HEK293T (cell line): ENCODE measurements at regions not wholly inside any gene's neighbourhood (a gene's known extent, or its start where the extent isn't known, plus 50 kb on each side); places are given as distances from the start of the nearest gene placed in this dataset.

ENCODE experiments used
- CTCF ChIA-PET: fragments of 350-600 bp; formaldehyde crosslinking; extraction: SDS; loops from one replicate; lab custom pipeline; 2021; ENCODE audit warnings: antibody characterized with exemption, inconsistent platforms; lab: Yijun Ruan, JAX
- POLR2A ChIA-PET: fragments of 350-600 bp; formaldehyde crosslinking; extraction: SDS; loops from one replicate; lab custom pipeline; 2020; ENCODE audit warnings: antibody characterized with exemption, inconsistent platforms; lab: Yijun Ruan, JAX
- DNase-seq: peaks from one replicate; pipeline ENCODE4 v3.0.0; 2012; ENCODE audit warnings: mixed read lengths; ENCODE audit errors: extremely low spot score
- ARNT ChIP-seq: fragments of 450-650 bp; IDR thresholded peaks from 2 replicates; pipeline ENCODE4 v1.6.1; 2017; ENCODE audit warnings: mild to moderate bottlenecking
- BHLHE40 ChIP-seq: fragments of 450-650 bp; IDR thresholded peaks from 2 replicates; pipeline ENCODE4 v1.6.1; 2016; ENCODE audit warnings: mild to moderate bottlenecking, moderate library complexity, borderline replicate concordance
- CTBP1 ChIP-seq: fragments of 450-650 bp; IDR thresholded peaks from 2 replicates; pipeline ENCODE4 v1.6.1; 2016; ENCODE audit warnings: borderline replicate concordance
- ELF4 ChIP-seq: fragments of 450-650 bp; IDR thresholded peaks from 2 replicates; pipeline ENCODE4 v1.6.1; 2017; ENCODE audit warnings: antibody characterized with exemption
- FOXA1 ChIP-seq: fragments of 450-650 bp; IDR thresholded peaks from 2 replicates; pipeline ENCODE4 v1.6.1; 2016; ENCODE audit warnings: mild to moderate bottlenecking
- FOXK2 ChIP-seq: fragments of 450-650 bp; IDR thresholded peaks from 2 replicates; pipeline ENCODE4 v1.6.1; 2016; ENCODE audit warnings: mild to moderate bottlenecking
- FOXM1 ChIP-seq: fragments of 450-650 bp; IDR thresholded peaks from 2 replicates; pipeline ENCODE4 v1.6.1; 2017; ENCODE audit warnings: mild to moderate bottlenecking, borderline replicate concordance
- HDGF ChIP-seq: fragments of 450-650 bp; IDR thresholded peaks from 2 replicates; pipeline ENCODE4 v1.6.1; 2017; ENCODE audit warnings: antibody characterized with exemption, borderline replicate concordance
- L3MBTL2 ChIP-seq: fragments of 450-650 bp; conservative IDR thresholded peaks from 2 replicates; pipeline ENCODE4 v1.6.1; 2016; ENCODE audit warnings: mild to moderate bottlenecking
- LEF1 ChIP-seq: fragments of 450-650 bp; IDR thresholded peaks from 2 replicates; pipeline ENCODE4 v1.6.1; 2017; ENCODE audit warnings: mild to moderate bottlenecking, borderline replicate concordance
- NFRKB ChIP-seq: fragments of 450-650 bp; IDR thresholded peaks from 2 replicates; pipeline ENCODE4 v1.6.1; 2016; ENCODE audit warnings: mild to moderate bottlenecking, moderate library complexity
- SP1 ChIP-seq: fragments of 450-650 bp; IDR thresholded peaks from 2 replicates; pipeline ENCODE4 v1.6.1; 2017
- SUZ12 ChIP-seq: fragments of 450-650 bp; IDR thresholded peaks from 2 replicates; pipeline ENCODE4 v1.6.1; 2016; ENCODE audit warnings: mild to moderate bottlenecking
- TARDBP ChIP-seq: fragments of 450-650 bp; IDR thresholded peaks from 2 replicates; pipeline ENCODE4 v1.6.1; 2016
- ZNF384 ChIP-seq: fragments of 450-650 bp; IDR thresholded peaks from 2 replicates; pipeline ENCODE4 v1.6.1; 2016
- TF ChIP-seq, protein P1 (sequence below): fragments of 450-650 bp; IDR thresholded peaks from 2 replicates; pipeline ENCODE4 v1.6.1; 2016

DNA sequence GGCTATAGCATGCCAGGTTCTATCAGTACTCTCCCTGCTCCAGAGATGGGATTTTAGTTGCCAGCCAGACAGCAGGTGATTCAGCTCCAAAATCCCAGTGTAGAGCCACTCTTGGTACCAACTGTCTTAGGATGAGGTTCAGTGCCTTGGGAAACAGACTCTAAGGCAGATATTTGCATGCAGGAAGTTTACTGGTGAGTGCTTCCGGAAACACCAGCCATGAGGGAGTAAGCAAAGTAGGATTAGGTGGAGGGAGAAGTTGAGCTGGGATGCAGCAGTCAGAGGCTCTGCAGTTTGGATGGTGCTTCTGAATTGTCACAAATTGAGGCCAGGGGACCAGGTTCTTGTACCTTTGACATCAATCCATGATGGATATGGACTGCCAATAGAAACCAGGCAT lies 207.5 kb upstream of the JUN start:
- ChIA-PET CTCF (interaction anchor here (0.6 kb wide), 1 partner anchor 64 kb away, joined by 3 read pairs; no protein-coding TSS in a partner anchor), POLR2A (no interaction called here)
- no peak for DNase-seq
- no peak for TF ChIP-seq ARNT

DNA sequence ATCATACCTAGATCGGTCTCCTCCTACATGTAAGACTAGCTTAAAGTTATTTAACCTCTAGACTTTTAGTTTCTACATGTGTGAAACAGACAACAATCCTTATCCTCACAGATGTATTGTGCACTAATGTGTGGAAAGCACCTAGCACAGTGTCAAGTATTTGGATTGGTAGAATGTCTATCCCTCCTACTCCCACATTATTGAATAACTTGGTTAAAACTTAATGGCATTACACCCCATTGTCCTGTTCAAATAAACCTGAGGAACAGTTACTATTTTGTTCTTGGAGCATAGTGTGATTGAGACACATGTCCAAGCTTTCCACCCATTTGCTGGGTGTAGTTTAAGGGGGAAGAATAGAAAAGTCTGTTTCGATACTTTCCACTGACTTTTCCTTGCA lies 208.8 kb upstream of the JUN start:
- CTCF ChIA-PET, result no interaction called here
- DNase-seq, result no peak
- no peak for TF ChIP-seq HDGF
- TF ChIP-seq, protein P1, sequence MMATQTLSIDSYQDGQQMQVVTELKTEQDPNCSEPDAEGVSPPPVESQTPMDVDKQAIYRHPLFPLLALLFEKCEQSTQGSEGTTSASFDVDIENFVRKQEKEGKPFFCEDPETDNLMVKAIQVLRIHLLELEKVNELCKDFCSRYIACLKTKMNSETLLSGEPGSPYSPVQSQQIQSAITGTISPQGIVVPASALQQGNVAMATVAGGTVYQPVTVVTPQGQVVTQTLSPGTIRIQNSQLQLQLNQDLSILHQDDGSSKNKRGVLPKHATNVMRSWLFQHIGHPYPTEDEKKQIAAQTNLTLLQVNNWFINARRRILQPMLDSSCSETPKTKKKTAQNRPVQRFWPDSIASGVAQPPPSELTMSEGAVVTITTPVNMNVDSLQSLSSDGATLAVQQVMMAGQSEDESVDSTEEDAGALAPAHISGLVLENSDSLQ, result no peak
- POLR2A ChIA-PET, result no interaction called here

DNA sequence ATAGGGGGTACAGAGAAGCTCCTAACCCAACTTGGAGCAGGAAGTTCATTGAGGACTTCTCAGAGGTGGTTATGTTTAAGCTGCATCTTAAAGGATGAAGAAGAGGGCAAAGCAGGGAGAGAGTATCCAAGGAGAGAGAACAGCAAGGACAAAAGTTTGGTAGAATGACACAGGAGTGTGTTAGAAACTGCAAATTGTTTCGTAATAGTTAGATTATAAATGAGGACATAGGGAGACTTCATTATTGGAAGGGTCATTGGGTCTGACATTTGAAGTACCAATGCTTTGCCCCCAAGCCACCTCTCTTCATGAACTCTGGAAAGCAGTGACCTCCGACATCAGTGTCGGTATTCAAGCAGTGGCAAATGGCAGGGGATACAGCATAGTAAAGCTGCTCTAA lies 209.6 kb upstream of the JUN start:
- POLR2A ChIA-PET, result no interaction called here
- TF ChIP-seq FOXM1 (no peak), SP1 (no peak), BHLHE40 (no peak), FOXK2 (no peak), NFRKB (no peak)
- DNase-seq, result no peak
- CTCF ChIA-PET, result no interaction called here

DNA sequence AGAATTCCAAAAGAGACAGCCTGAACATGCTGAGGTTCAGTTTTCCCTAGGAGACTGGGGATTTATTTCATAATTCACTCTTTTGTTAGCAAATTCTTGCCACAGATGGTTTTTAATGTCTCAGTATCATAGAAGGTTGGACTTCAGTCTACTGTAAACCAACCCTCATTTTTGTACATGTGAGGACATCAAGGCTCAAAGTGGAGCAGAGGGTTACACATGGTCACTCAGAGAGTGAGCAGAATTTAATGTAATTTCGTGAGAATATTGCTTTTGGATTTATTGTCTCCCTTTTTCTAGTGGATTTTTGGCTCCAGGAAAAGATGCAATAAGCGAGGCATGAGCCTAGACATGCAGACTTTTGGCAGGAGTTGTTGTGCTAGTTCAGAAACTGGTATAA lies 210.8 kb upstream of the JUN start:
- POLR2A ChIA-PET, result no interaction called here
- no peak for DNase-seq
- CTCF ChIA-PET, result no interaction called here
- no peak for TF ChIP-seq SP1
- no peak for TF ChIP-seq TARDBP
- no peak for TF ChIP-seq LEF1
- no peak for TF ChIP-seq FOXA1
- TF ChIP-seq, protein P1, result no peak
- TF ChIP-seq FOXK2, result no peak
- no peak for TF ChIP-seq BHLHE40
- no peak for TF ChIP-seq NFRKB
- no peak for TF ChIP-seq SUZ12
- TF ChIP-seq FOXM1, result no peak

DNA sequence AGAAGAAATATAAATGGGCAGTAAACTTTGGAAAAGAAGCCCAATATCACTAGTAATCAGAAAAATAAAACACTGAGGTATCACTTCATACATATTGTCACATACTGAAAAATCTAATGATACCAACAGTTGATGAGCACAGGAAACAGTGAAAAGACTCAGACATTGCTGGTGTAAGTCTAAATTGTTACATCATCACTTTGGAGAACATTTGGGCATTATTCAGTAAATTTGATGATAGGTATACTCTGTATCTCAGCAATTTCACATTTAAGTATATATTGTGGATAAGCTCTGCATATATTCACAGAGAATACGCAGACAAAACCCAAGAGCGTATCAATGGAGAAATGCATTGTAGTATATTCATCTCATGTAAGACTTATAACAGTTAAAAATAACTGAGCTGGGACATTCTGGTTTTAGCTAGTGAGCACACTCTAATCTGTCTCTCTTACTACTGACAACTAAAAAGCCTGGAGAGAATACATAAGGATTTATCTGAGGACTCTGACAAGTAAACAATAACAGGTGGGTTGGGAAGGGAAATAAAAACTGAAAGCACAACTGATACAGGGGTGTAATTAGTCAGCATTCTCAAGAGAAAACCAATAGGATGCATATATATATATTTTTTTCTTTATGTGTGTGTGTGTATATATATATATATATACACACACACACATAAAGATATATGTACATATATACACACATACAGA lies 212.7 kb upstream of the JUN start:
- no peak for DNase-seq
- POLR2A ChIA-PET, result interaction anchor here (1.4 to 2.9 kb wide), 2 partner anchors 10 to 213 kb away, joined by 3 to 7 read pairs; partner anchors contain the start of gene JUN
- CTCF ChIA-PET, result no interaction called here
- TF ChIP-seq ARNT (no peak), SUZ12 (no peak), HDGF (no peak), SP1 (no peak), FOXM1 (no peak), L3MBTL2 (no peak), TARDBP (no peak), ELF4 (no peak), NFRKB (no peak), BHLHE40 (no peak), LEF1 (no peak), CTBP1 (no peak), ZNF384 (no peak), FOXK2 (no peak), FOXA1 (no peak)
- TF ChIP-seq, protein P1, result no peak

DNA sequence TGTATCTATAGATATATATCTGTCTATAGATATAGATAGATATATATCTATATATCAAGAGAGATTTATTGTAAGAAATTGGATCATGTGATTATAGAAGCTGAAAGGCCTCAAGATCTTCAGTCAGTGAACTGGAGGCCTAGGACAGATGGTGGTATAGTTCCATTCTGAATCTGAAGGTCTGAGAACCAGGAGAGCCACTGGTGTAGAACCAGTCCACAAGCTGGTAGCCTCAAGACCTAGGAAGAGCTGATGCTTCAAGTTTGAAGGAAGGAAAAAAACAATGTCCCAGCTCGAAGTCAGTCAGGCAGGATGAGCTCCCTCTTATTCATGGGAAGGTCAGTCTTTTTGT lies 213.2 kb upstream of the JUN start:
- DNase-seq, result no peak
- ChIA-PET CTCF (no interaction called here), POLR2A (interaction anchor here (2.9 kb wide), 1 partner anchor 213 kb away, joined by 7 read pairs; the partner anchor contains the start of gene JUN)
- no peak for TF ChIP-seq ARNT
- no peak for TF ChIP-seq CTBP1
- no peak for TF ChIP-seq FOXK2
- TF ChIP-seq L3MBTL2, result no peak
- TF ChIP-seq FOXA1, result no peak
- TF ChIP-seq TARDBP, result no peak
- no peak for TF ChIP-seq SUZ12
- no peak for TF ChIP-seq ELF4
- TF ChIP-seq HDGF, result no peak
- no peak for TF ChIP-seq FOXM1
- no peak for TF ChIP-seq BHLHE40
- no peak for TF ChIP-seq NFRKB
- no peak for TF ChIP-seq LEF1
- no peak for TF ChIP-seq ZNF384
- TF ChIP-seq, protein P1, result no peak
- TF ChIP-seq SP1, result no peak
